ENCODE measurements at regions not wholly inside any gene's neighbourhood (a gene's known extent, or its start where the extent isn't known, plus 50 kb on each side); places are given as distances from the start of the nearest gene placed in this dataset.

- Histone ChIP-seq H3K4me3 (ENCODE audit: control insufficient read depth in 1 of 2, extremely low read depth in 1 of 2, low read length in 1 of 2) (no peak overlapping the region), H3K27ac (ENCODE audit: low read length) (no peak overlapping the region), H3K36me3 (ENCODE audit: control insufficient read depth in 2 of 2, extremely low read depth in 1 of 2, insufficient read depth in 1 of 2, low read length in 1 of 2) (no peaks in the 10 kb centered on the region), H3K4me1 (ENCODE audit: control insufficient read depth in 1 of 2, extremely low read depth in 1 of 2, insufficient read depth in 2 of 2, low read length in 2 of 2) (no peaks in the 10 kb centered on the region), H3K27me3 (replicated peaks in 1 of 2; ENCODE audit: control insufficient read depth in 2 of 2, extremely low read depth in 1 of 2, insufficient read depth in 2 of 2, low read length in 1 of 2) (peaks cover 0 to 7% of the 10 kb centered on the region in 2 experiments), H3K9me3 (no peaks in the 10 kb centered on the region)
- no peaks in the 10 kb centered on the region for H3K4me1 Mint-ChIP-seq
- H3K27ac Mint-ChIP-seq = no peak overlapping the region
- DNase-seq (no peak), ATAC-seq (replicated peaks in 1 of 4) (no peak)
- H3K9me3 Mint-ChIP-seq = peaks cover 0 to 4% (median 0%) of the 10 kb centered on the region in 3 donors
- H3K4me3 Mint-ChIP-seq = no peak overlapping the region
- WGBS (ENCODE audit: insufficient coverage) = 77% methylated on average over 12 of the region's 12 CpGs
- peaks cover 0 to 5% of the 10 kb centered on the region in 2 donors for H3K27me3 Mint-ChIP-seq
- CTCF ChIA-PET = no interaction called here
- H3K36me3 Mint-ChIP-seq = no peaks in the 10 kb centered on the region
- POLR2A ChIA-PET = no interaction called here
Measured at GRCh38 chr2:105641389-105641811, 103.3 kb upstream of the NCK2 start.

GRCh38 chr2:105640246-105640645 lies 104.5 kb upstream of the NCK2 start:
- ChIA-PET CTCF (no interaction called here), POLR2A (no interaction called here)
- no peak overlapping the region for H3K4me3 Mint-ChIP-seq
- peaks cover 0 to 1% of the 10 kb centered on the region in 2 donors for H3K27me3 Mint-ChIP-seq
- H3K27ac Mint-ChIP-seq = no peak overlapping the region
- H3K36me3 ChIP-seq (ENCODE audit: control insufficient read depth in 2 of 2, extremely low read depth in 1 of 2, insufficient read depth in 1 of 2, low read length in 1 of 2) = no peaks in the 10 kb centered on the region
- H3K4me3 ChIP-seq (ENCODE audit: control insufficient read depth in 1 of 2, extremely low read depth in 1 of 2, low read length in 1 of 2) = no peak overlapping the region
- no peaks in the 10 kb centered on the region for H3K36me3 Mint-ChIP-seq
- no peaks in the 10 kb centered on the region for H3K9me3 ChIP-seq
- WGBS (ENCODE audit: insufficient coverage) = no CpG with 5 or more reads among the region's 4 CpGs
- peaks cover 0 to 9% of the 10 kb centered on the region in 2 experiments for H3K27me3 ChIP-seq (replicated peaks in 1 of 2; ENCODE audit: control insufficient read depth in 2 of 2, extremely low read depth in 1 of 2, insufficient read depth in 2 of 2, low read length in 1 of 2)
- H3K4me1 ChIP-seq (ENCODE audit: control insufficient read depth in 1 of 2, extremely low read depth in 1 of 2, insufficient read depth in 2 of 2, low read length in 2 of 2) = no peaks in the 10 kb centered on the region
- DNase-seq = no peak
- H3K4me1 Mint-ChIP-seq = no peaks in the 10 kb centered on the region
- H3K9me3 Mint-ChIP-seq = peaks cover 0 to 4% (median 0%) of the 10 kb centered on the region in 3 donors
- no peak overlapping the region for H3K27ac ChIP-seq (ENCODE audit: low read length)
- no peak for ATAC-seq (replicated peaks in 1 of 4)

GRCh38 chr2:105636109-105636740 lies 108.5 kb upstream of the NCK2 start:
- H3K4me1 Mint-ChIP-seq = no peaks in the 10 kb centered on the region

DNA sequence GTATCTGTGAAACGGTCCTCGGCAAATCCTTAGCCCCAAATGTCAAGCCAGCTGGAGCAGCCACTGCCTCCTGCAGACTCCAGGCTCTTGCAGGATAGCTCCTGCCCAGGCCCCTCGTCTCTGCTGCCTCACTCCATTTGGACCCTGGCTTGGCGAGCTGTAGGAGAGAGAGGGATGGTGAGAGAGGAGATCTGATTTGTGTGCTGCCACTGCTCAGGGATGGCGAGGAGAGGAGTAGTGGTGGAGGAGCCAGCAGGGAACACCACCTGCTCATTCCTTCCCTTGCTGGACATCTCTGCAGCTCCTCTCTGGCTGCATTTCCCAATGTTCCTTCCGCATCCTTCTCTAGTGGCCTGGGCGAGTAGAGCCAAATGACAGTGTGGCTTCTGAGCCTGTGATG lies 109.1 kb upstream of the NCK2 start:
- ChIA-PET POLR2A (interaction anchor here in 1 of 2 donors (0.6 kb wide), 1 partner anchor 53 kb away, joined by 3 read pairs; no protein-coding TSS in a partner anchor), CTCF (no interaction called here)
- H3K4me3 ChIP-seq (ENCODE audit: control insufficient read depth in 1 of 2, extremely low read depth in 1 of 2, low read length in 1 of 2) = no peak overlapping the region
- H3K27me3 Mint-ChIP-seq = no peaks in the 10 kb centered on the region
- no peaks in the 10 kb centered on the region for H3K4me1 ChIP-seq (ENCODE audit: control insufficient read depth in 1 of 2, extremely low read depth in 1 of 2, insufficient read depth in 2 of 2, low read length in 2 of 2)
- no peak overlapping the region for H3K4me3 Mint-ChIP-seq
- no peaks in the 10 kb centered on the region for H3K9me3 ChIP-seq
- H3K4me1 Mint-ChIP-seq = no peaks in the 10 kb centered on the region
- H3K36me3 Mint-ChIP-seq = no peaks in the 10 kb centered on the region
- no peak overlapping the region for H3K27ac ChIP-seq (ENCODE audit: low read length)
- peaks cover 0 to 3% (median 0%) of the 10 kb centered on the region in 3 donors for H3K9me3 Mint-ChIP-seq
- no peak for ATAC-seq (replicated peaks in 1 of 4)
- no peak for DNase-seq
- peaks cover 0 to 2% of the 10 kb centered on the region in 2 experiments for H3K27me3 ChIP-seq (replicated peaks in 1 of 2; ENCODE audit: control insufficient read depth in 2 of 2, extremely low read depth in 1 of 2, insufficient read depth in 2 of 2, low read length in 1 of 2)
- H3K27ac Mint-ChIP-seq = no peak overlapping the region
- no peaks in the 10 kb centered on the region for H3K36me3 ChIP-seq (ENCODE audit: control insufficient read depth in 2 of 2, extremely low read depth in 1 of 2, insufficient read depth in 1 of 2, low read length in 1 of 2)
- WGBS (ENCODE audit: insufficient coverage) = 88% methylated on average over 6 of the region's 7 CpGs

More at GRCh38 chr2:105636109-105636740, 108.5 kb upstream of the NCK2 start:
- H3K27ac ChIP-seq (ENCODE audit: low read length) = no peak overlapping the region
- no peak overlapping the region for H3K4me3 ChIP-seq (ENCODE audit: control insufficient read depth in 1 of 2, extremely low read depth in 1 of 2, low read length in 1 of 2)
- H3K36me3 Mint-ChIP-seq = no peaks in the 10 kb centered on the region
- POLR2A ChIA-PET = interaction anchor here in 1 of 2 donors (0.6 kb wide), 1 partner anchor 54 kb away, joined by 3 read pairs; no protein-coding TSS in a partner anchor
- no peaks in the 10 kb centered on the region for H3K4me1 ChIP-seq (ENCODE audit: control insufficient read depth in 1 of 2, extremely low read depth in 1 of 2, insufficient read depth in 2 of 2, low read length in 2 of 2)
- H3K9me3 Mint-ChIP-seq = peaks cover 0 to 4% (median 0%) of the 10 kb centered on the region in 3 donors
- H3K4me3 Mint-ChIP-seq = no peak overlapping the region
- H3K27me3 Mint-ChIP-seq = no peaks in the 10 kb centered on the region
- CTCF ChIA-PET = no interaction called here
- peaks cover 0 to 2% of the 10 kb centered on the region in 2 experiments for H3K27me3 ChIP-seq (replicated peaks in 1 of 2; ENCODE audit: control insufficient read depth in 2 of 2, extremely low read depth in 1 of 2, insufficient read depth in 2 of 2, low read length in 1 of 2)
- no peaks in the 10 kb centered on the region for H3K36me3 ChIP-seq (ENCODE audit: control insufficient read depth in 2 of 2, extremely low read depth in 1 of 2, insufficient read depth in 1 of 2, low read length in 1 of 2)
- no peaks in the 10 kb centered on the region for H3K9me3 ChIP-seq
- no peak overlapping the region for H3K27ac Mint-ChIP-seq
- no peak for DNase-seq
- ATAC-seq (replicated peaks in 1 of 4) = no peak
- WGBS (ENCODE audit: insufficient coverage) = 59% methylated on average over 5 of the region's 8 CpGs

DNA sequence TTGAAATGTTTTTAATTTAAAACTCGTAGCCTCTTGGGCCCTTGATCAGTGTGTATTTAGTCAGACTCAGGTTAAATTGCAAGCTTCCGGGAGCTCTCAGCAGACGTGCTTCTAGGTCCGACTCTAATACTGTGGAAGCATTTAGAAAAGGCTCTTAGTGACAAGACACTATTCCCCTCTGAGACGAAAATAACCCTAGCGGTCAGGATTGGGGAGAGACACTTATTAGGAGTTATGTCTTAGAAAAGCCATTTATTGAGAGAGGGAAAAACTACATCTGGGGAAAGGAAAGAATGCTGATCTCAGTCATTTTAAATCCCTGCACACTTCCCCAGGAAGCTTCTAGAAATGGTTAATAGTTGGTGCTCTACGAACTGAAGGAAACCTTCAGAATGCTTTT lies 110.5 kb upstream of the NCK2 start:
- CTCF ChIA-PET = no interaction called here
- POLR2A ChIA-PET = no interaction called here
- 67% methylated on average over 3 of the region's 7 CpGs for WGBS (ENCODE audit: insufficient coverage)
- DNase-seq = no peak
- no peak overlapping the region for H3K27ac Mint-ChIP-seq
- H3K4me1 Mint-ChIP-seq = no peaks in the 10 kb centered on the region
- Histone ChIP-seq H3K27ac (ENCODE audit: low read length) (no peak overlapping the region), H3K4me1 (ENCODE audit: control insufficient read depth in 1 of 2, extremely low read depth in 1 of 2, insufficient read depth in 2 of 2, low read length in 2 of 2) (no peaks in the 10 kb centered on the region), H3K27me3 (replicated peaks in 1 of 2; ENCODE audit: control insufficient read depth in 2 of 2, extremely low read depth in 1 of 2, insufficient read depth in 2 of 2, low read length in 1 of 2) (peaks cover 0 to 2% of the 10 kb centered on the region in 2 experiments), H3K36me3 (ENCODE audit: control insufficient read depth in 2 of 2, extremely low read depth in 1 of 2, insufficient read depth in 1 of 2, low read length in 1 of 2) (no peaks in the 10 kb centered on the region), H3K9me3 (no peaks in the 10 kb centered on the region), H3K4me3 (ENCODE audit: control insufficient read depth in 1 of 2, extremely low read depth in 1 of 2, low read length in 1 of 2) (no peak overlapping the region)
- no peak overlapping the region for H3K4me3 Mint-ChIP-seq
- no peaks in the 10 kb centered on the region for H3K27me3 Mint-ChIP-seq
- no peak for ATAC-seq (replicated peaks in 1 of 4)
- H3K36me3 Mint-ChIP-seq = no peaks in the 10 kb centered on the region
- no peaks in the 10 kb centered on the region for H3K9me3 Mint-ChIP-seq

GRCh38 chr2:105631922-105632321 lies 112.8 kb upstream of the NCK2 start:
- H3K4me3 ChIP-seq (ENCODE audit: control insufficient read depth in 1 of 2, extremely low read depth in 1 of 2, low read length in 1 of 2) = no peak overlapping the region
- peaks cover 0 to 4% (median 0%) of the 10 kb centered on the region in 3 donors for H3K9me3 Mint-ChIP-seq
- H3K27ac Mint-ChIP-seq = no peak overlapping the region
- ATAC-seq (replicated peaks in 1 of 4) (no peak), DNase-seq (no peak)
- ChIA-PET CTCF (interaction anchor here (0.5 to 0.6 kb wide), 2 partner anchors 17 to 107 kb away, joined by 3 to 9 read pairs; no protein-coding TSS in a partner anchor), POLR2A (no interaction called here)
- no peaks in the 10 kb centered on the region for H3K36me3 Mint-ChIP-seq
- H3K27me3 ChIP-seq (replicated peaks in 1 of 2; ENCODE audit: control insufficient read depth in 2 of 2, extremely low read depth in 1 of 2, insufficient read depth in 2 of 2, low read length in 1 of 2) = peaks cover 0 to 2% of the 10 kb centered on the region in 2 experiments
- no peaks in the 10 kb centered on the region for H3K36me3 ChIP-seq (ENCODE audit: control insufficient read depth in 2 of 2, extremely low read depth in 1 of 2, insufficient read depth in 1 of 2, low read length in 1 of 2)
- no peak overlapping the region for H3K4me3 Mint-ChIP-seq
- H3K27me3 Mint-ChIP-seq = peaks cover 3 to 5% of the 10 kb centered on the region in 2 donors
- WGBS (ENCODE audit: insufficient coverage) = no CpG with 5 or more reads among the region's 1 CpG
- no peaks in the 10 kb centered on the region for H3K9me3 ChIP-seq
- H3K27ac ChIP-seq (ENCODE audit: low read length) = no peak overlapping the region
- no peaks in the 10 kb centered on the region for H3K4me1 Mint-ChIP-seq
- no peaks in the 10 kb centered on the region for H3K4me1 ChIP-seq (ENCODE audit: control insufficient read depth in 1 of 2, extremely low read depth in 1 of 2, insufficient read depth in 2 of 2, low read length in 2 of 2)
